AG09309 (cell line): ENCODE measurements at regions not wholly inside any gene's neighbourhood (a gene's known extent, or its start where the extent isn't known, plus 50 kb on each side); places are given as distances from the start of the nearest gene placed in this dataset.

ENCODE experiments used
- DNase-seq: peaks from one replicate; pipeline ENCODE4 v3.0.0-alpha.2; 2010; ENCODE audit warnings: low read depth
- H3K4me3 ChIP-seq: 2 replicates; pipeline ENCODE4 v1.5.1; 2011; ENCODE audit warnings: mild to moderate bottlenecking, low read depth, low read length, moderate library complexity; ENCODE audit not compliant: control insufficient read depth
- TF ChIP-seq, protein P1 (sequence below): IDR thresholded peaks from 2 replicates; pipeline ENCODE4 v1.5.1; 2011; ENCODE audit warnings: mild to moderate bottlenecking, low read depth, low read length, inconsistent platforms; ENCODE audit not compliant: insufficient read depth, control insufficient read depth; ENCODE audit errors: missing control alignments

DNA sequence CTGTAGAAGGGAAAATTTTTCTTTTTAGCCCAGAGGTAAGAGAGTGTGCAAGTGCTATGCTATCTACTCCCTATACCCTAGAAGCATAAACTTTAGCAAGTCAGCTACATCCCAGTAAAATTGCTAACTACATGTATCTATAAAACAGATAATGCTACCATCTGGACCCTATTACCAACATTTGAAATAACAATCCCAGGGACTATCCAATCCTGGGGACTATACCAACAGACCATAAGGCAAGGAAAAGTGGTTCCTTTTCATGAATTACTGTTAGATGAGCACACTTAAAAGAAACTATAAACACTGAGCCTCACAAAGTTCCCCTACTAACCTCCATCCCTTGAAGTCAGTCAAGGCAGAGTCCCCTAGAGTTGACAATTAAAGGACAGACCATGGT, 213.6 kb upstream of the VEGFC start:
- TF ChIP-seq, protein P1, sequence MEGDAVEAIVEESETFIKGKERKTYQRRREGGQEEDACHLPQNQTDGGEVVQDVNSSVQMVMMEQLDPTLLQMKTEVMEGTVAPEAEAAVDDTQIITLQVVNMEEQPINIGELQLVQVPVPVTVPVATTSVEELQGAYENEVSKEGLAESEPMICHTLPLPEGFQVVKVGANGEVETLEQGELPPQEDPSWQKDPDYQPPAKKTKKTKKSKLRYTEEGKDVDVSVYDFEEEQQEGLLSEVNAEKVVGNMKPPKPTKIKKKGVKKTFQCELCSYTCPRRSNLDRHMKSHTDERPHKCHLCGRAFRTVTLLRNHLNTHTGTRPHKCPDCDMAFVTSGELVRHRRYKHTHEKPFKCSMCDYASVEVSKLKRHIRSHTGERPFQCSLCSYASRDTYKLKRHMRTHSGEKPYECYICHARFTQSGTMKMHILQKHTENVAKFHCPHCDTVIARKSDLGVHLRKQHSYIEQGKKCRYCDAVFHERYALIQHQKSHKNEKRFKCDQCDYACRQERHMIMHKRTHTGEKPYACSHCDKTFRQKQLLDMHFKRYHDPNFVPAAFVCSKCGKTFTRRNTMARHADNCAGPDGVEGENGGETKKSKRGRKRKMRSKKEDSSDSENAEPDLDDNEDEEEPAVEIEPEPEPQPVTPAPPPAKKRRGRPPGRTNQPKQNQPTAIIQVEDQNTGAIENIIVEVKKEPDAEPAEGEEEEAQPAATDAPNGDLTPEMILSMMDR, result no peak
- no peak overlapping the region for H3K4me3 ChIP-seq
- no peak for DNase-seq

DNA sequence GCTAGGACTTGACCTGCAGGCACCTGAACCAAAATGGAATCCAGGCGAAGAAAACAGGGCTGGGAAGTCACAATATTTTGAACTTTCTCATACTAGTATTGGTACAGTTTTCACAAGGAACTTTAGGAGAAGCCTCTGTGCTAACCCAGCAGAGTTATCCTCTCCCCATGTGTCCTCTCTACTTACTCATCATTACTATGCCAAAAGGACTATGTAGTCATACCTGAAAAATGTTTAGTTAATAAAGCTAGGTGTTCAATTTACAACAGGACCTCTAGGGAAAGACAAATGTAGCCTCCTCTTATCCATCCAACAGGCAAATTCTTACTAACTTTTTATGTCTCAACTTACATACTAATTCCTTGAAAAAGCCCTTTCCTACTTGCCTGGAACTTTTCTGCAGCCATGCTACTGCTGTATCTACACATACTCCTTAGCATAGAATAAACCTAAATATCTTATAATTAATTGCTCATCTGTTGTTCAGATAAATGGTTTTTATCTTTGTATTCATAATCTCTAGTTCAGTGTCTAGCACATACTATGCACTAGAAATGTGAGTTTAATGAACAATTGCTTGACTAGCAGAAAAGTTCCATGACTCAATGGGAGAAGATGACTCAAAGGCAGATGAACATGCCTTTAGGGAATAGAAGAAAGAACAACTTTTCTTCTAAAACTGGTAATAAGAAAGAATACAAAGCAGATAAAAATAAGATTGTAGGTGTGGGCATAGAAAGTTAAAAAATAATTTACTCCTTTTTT, 215.5 kb upstream of the VEGFC start:
- no peak for DNase-seq
- TF ChIP-seq, protein P1, result no peak
- H3K4me3 ChIP-seq, result no peak overlapping the region

DNA sequence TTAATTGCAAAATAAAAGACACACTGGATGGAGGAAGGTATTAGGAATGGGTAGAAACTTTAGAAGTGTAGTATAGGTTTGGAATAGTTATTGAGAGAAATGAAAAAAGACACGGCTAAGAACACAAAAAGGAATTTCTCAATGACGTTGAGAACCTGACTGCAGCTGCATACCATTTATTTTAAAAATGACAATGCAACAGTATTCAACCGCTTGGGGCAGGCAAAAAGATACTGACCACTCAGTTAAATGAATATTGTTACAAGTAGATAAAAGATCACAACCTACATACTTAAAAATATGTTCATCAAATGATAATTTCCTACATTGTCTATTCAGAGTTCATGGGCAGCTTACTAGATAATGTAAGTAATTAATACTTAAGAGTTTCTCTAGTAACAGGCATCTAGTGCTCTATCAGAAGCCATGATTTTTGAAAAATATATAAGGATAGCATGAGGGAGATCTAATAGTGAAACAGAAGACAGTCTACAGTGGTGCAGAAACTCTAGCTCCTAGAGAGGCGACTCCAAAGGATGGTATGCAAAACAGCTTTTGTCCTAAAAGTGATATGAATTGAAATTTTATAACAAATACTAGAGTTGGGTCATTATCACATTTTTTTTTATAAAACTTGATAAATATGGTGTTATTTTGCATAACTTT, 216.2 kb upstream of the VEGFC start:
- H3K4me3 ChIP-seq, result no peak overlapping the region
- DNase-seq, result no peak
- TF ChIP-seq, protein P1, result no peak

DNA sequence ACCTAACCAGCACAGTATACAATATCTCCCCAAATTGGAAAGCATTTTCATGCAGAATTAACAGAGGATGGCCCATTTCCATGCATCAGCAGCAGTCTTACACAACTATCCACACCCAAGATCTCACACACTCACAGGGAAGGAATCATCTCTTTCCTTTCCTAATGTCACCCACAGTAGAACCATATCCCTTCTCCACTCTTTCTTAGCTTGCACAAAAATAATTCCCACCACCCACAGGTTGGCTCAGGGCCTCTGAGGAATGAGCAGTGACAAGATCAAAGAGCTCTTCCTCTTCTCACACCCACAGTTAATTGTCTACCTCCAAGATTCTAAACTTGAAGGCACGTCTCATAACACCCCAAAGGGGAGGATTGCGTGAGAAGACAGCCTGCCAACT, 217.7 kb upstream of the VEGFC start:
- H3K4me3 ChIP-seq, result no peak overlapping the region
- DNase-seq, result no peak
- TF ChIP-seq, protein P1, result no peak

DNA sequence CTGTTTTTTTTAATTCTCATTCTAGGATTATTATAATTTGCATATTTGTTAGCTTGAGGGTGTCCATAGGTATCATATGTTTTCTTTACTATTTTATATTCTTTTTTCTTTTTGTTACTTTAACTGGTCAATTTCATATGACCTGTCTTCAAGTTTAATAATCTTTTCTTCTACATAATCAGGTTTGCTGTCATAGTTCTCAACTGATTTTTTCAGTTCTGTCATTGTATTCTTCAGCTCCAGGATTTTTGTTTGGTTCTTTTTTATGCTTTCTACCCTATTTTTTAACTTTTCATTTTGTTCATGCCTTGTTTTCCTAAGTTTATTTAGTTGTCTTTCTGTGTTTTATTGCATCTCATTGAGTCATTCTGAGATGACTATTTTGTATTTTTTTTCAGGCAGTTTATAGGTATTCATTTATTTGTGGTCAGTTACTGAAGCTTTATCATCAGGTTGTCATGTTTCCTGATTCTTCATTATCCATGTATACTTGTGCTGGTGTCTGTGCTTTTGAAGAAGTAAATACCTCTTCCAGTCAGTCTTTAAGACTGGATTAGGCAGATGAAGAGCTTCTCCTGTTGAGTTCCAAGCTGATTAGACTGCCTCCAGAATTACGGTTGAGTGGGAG, 220.3 kb upstream of the VEGFC start:
- H3K4me3 ChIP-seq, result no peak overlapping the region
- no peak for DNase-seq
- TF ChIP-seq, protein P1, result no peak

DNA sequence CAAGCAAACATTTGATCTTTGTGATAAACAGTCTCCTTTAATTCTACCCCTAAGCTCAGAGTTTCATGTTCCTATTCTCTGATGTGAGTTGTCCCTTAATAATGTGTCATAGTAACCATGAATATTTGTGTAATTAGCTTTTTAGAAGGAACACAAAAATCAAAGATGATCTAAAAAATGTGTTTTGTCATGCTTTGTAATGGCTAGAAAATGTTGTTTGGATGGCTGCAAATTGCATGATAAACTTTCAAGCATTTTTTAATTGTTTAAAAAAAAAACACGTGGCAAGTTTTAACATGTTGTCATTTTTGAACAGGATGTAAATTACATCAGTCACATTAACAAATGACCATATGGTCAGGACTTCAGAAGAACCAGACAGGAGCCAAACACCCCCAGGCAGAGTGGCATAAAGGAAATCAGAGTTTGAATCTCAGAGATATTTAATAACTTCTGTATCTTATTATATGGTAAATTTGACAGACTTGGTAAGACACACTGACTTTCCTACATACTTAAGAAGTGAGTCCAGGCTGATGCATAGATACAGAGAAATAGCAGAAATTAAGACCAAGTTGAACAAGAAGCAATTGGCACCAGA, 223.9 kb upstream of the VEGFC start:
- DNase-seq, result no peak
- TF ChIP-seq, protein P1, result no peak
- no peak overlapping the region for H3K4me3 ChIP-seq
